ENCODE measurements at regions not wholly inside any gene's neighbourhood (a gene's known extent, or its start where the extent isn't known, plus 50 kb on each side); places are given as distances from the start of the nearest gene placed in this dataset.

DNA sequence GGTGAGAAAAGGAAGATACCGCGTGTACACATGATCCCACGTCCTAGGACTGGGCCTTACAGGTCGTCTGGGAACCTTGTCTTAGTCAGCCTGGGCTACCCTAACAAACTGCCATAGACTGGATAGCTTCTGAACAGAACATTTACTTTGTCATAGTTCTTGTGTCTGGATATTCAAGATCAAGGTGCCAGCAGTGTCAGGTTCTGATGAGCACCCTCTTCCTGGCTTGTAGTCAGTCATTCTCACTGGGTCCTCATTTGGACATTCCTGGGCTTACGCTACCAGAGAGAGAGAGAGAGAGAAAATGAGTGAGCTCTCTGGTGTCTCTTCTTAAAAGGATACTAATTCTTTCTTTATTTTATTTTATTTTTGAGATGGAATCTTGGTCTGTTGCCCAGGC lies 685.8 kb upstream of the RBFOX1 start:
- TF ChIP-seq BACH2 (CRISPR knock-in tag; IDR thresholded peaks at IDR 0.05; ENCODE audit: borderline replicate concordance) (no peak), OSR1 (CRISPR knock-in tag; IDR thresholded peaks at IDR 0.05) (no peak)

Measured in SK-N-SH treated with all-trans-retinoic acid at 6 μM for 48 hours (cell line).